Astrocyte (in vitro differentiated cells and primary cell): ENCODE measurements at regions not wholly inside any gene's neighbourhood (a gene's known extent, or its start where the extent isn't known, plus 50 kb on each side); places are given as distances from the start of the nearest gene placed in this dataset.

Source experiments
- EZH2 ChIP-seq: IDR thresholded peaks from 2 replicates; pipeline ENCODE4 v1.6.1; 2012; ENCODE audit warnings: mild to moderate bottlenecking, low read length, inconsistent platforms; ENCODE audit not compliant: insufficient read depth
- TF ChIP-seq, protein P1 (sequence below): IDR thresholded peaks from 2 replicates; pipeline ENCODE4 v1.5.1; 2011; ENCODE audit warnings: low read depth, mild to moderate bottlenecking, inconsistent platforms, low read length, moderate library complexity; ENCODE audit not compliant: insufficient read depth

DNA sequence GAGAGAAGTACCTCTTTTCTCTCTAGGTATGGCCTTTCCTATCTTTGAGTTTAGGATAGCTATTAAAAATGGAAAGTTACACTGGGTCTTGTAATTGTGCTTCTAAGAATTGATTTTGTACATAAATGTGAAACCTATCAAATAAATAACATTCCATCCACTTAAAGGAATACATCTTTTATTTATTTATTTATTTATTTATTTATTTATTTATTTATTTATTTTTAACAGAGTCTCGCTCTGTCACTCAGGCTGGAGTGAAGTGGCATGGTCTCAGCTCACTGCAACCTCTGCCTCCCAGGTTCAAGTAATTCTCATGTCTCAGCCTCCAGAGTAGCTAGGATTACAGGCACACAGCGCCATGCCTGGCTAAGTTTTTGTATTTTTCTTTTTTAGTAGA lies 1114.0 kb upstream of the EEF2KMT start:
- TF ChIP-seq, protein P1, sequence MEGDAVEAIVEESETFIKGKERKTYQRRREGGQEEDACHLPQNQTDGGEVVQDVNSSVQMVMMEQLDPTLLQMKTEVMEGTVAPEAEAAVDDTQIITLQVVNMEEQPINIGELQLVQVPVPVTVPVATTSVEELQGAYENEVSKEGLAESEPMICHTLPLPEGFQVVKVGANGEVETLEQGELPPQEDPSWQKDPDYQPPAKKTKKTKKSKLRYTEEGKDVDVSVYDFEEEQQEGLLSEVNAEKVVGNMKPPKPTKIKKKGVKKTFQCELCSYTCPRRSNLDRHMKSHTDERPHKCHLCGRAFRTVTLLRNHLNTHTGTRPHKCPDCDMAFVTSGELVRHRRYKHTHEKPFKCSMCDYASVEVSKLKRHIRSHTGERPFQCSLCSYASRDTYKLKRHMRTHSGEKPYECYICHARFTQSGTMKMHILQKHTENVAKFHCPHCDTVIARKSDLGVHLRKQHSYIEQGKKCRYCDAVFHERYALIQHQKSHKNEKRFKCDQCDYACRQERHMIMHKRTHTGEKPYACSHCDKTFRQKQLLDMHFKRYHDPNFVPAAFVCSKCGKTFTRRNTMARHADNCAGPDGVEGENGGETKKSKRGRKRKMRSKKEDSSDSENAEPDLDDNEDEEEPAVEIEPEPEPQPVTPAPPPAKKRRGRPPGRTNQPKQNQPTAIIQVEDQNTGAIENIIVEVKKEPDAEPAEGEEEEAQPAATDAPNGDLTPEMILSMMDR: no peak
- no peak for TF ChIP-seq EZH2
